ENCODE measurements at regions not wholly inside any gene's neighbourhood (a gene's known extent, or its start where the extent isn't known, plus 50 kb on each side); places are given as distances from the start of the nearest gene placed in this dataset.

GRCh38 chr9:13603921-13604320 is 324.4 kb upstream of the MPDZ start:
- no peaks in the 10 kb centered on the region for H3K27me3 ChIP-seq
- DNase-seq = no peak
- intact Hi-C loops (cut with DNase I) = no loop called here
- 66 to 89% methylated on average over 3 of the region's 3 CpGs for WGBS, 2 donors
- H3K9me3 ChIP-seq = no peaks in the 10 kb centered on the region
- TF ChIP-seq POLR2A (IDR thresholded peaks at IDR 0.05) (no peak), POLR2AphosphoS5 (IDR thresholded peaks at IDR 0.05) (no peak), EP300 (IDR thresholded peaks at IDR 0.05) (no peak), CTCF (IDR thresholded peaks at IDR 0.05) (no peak)
- no peaks in the 10 kb centered on the region for H3K36me3 ChIP-seq
- no peak overlapping the region for H3K4me3 ChIP-seq
- peaks cover 0 to 37% (median 30%) of the 10 kb centered on the region in 4 donors for H3K4me1 ChIP-seq
- H3K27ac ChIP-seq = no peak overlapping the region

GRCh38 chr9:13598738-13599137 is 319.2 kb upstream of the MPDZ start:
- intact Hi-C loops (cut with DNase I) = no loop called here
- no peaks in the 10 kb centered on the region for H3K27me3 ChIP-seq

GRCh38 chr9:13597427-13597826 is 317.9 kb upstream of the MPDZ start:
- 74 to 77% methylated on average over 5 of the region's 5 CpGs for WGBS, 2 donors
- Histone ChIP-seq H3K27ac (no peak overlapping the region), H3K9me3 (no peaks in the 10 kb centered on the region), H3K36me3 (no peaks in the 10 kb centered on the region), H3K4me1 (peaks cover 0 to 11% (median 4%) of the 10 kb centered on the region in 4 donors), H3K27me3 (no peaks in the 10 kb centered on the region), H3K4me3 (no peak overlapping the region)
- intact Hi-C loops (cut with DNase I) = no loop called here
- DNase-seq = no peak
- no peak for TF ChIP-seq POLR2A (IDR thresholded peaks at IDR 0.05)
- TF ChIP-seq EP300 (IDR thresholded peaks at IDR 0.05) = no peak
- TF ChIP-seq POLR2AphosphoS5 (IDR thresholded peaks at IDR 0.05) = no peak
- no peak for TF ChIP-seq CTCF (IDR thresholded peaks at IDR 0.05)

More at GRCh38 chr9:13598738-13599137, 319.2 kb upstream of the MPDZ start:
- no peak for TF ChIP-seq POLR2AphosphoS5 (IDR thresholded peaks at IDR 0.05)
- TF ChIP-seq POLR2A (IDR thresholded peaks at IDR 0.05) = no peak
- no peak for TF ChIP-seq CTCF (IDR thresholded peaks at IDR 0.05)
- TF ChIP-seq EP300 (IDR thresholded peaks at IDR 0.05) = no peak
- H3K27ac ChIP-seq = no peak overlapping the region
- no peak overlapping the region for H3K4me3 ChIP-seq
- no peaks in the 10 kb centered on the region for H3K9me3 ChIP-seq
- peaks cover 0 to 11% (median 4%) of the 10 kb centered on the region in 4 donors for H3K4me1 ChIP-seq
- no peaks in the 10 kb centered on the region for H3K36me3 ChIP-seq
- DNase-seq = no peak

- no peaks in the 10 kb centered on the region for H3K27me3 ChIP-seq
- DNase-seq = no peak
- H3K9me3 ChIP-seq = no peaks in the 10 kb centered on the region
- intact Hi-C loops (cut with DNase I) = no loop called here
- H3K27ac ChIP-seq = no peak overlapping the region
- peaks cover 0 to 11% (median 4%) of the 10 kb centered on the region in 4 donors for H3K4me1 ChIP-seq
- H3K36me3 ChIP-seq = no peaks in the 10 kb centered on the region
- H3K4me3 ChIP-seq = no peak overlapping the region
- no peak for TF ChIP-seq POLR2A (IDR thresholded peaks at IDR 0.05)
- no peak for TF ChIP-seq EP300 (IDR thresholded peaks at IDR 0.05)
- TF ChIP-seq CTCF (IDR thresholded peaks at IDR 0.05) = no peak
- no peak for TF ChIP-seq POLR2AphosphoS5 (IDR thresholded peaks at IDR 0.05)
- 63 to 64% methylated on average over 2 of the region's 2 CpGs for WGBS, 2 donors
Observed at GRCh38 chr9:13597004-13597403, 317.5 kb upstream of the MPDZ start.

GRCh38 chr9:13596383-13596970 is 317.0 kb upstream of the MPDZ start:
- Histone ChIP-seq H3K27me3 (no peaks in the 10 kb centered on the region), H3K9me3 (no peaks in the 10 kb centered on the region), H3K36me3 (no peaks in the 10 kb centered on the region), H3K27ac (no peak overlapping the region), H3K4me3 (no peak overlapping the region), H3K4me1 (peaks cover 0 to 11% (median 4%) of the 10 kb centered on the region in 4 donors)
- intact Hi-C loops (cut with DNase I) = no loop called here
- TF ChIP-seq POLR2AphosphoS5 (IDR thresholded peaks at IDR 0.05) (no peak), POLR2A (IDR thresholded peaks at IDR 0.05) (no peak), CTCF (IDR thresholded peaks at IDR 0.05) (no peak), EP300 (IDR thresholded peaks at IDR 0.05) (no peak)
- no peak for DNase-seq
- 80 to 87% methylated on average over 4 of the region's 4 CpGs for WGBS, 2 donors

Data from sigmoid colon (tissue), 6 donors.